ENCODE measurements at regions not wholly inside any gene's neighbourhood (a gene's known extent, or its start where the extent isn't known, plus 50 kb on each side); places are given as distances from the start of the nearest gene placed in this dataset.
"Not testable (repeated sequence)": the region's sequence is repeated elsewhere in the genome, so short reads cannot be mapped to it uniquely, and the experiment has no call there.

DNA sequence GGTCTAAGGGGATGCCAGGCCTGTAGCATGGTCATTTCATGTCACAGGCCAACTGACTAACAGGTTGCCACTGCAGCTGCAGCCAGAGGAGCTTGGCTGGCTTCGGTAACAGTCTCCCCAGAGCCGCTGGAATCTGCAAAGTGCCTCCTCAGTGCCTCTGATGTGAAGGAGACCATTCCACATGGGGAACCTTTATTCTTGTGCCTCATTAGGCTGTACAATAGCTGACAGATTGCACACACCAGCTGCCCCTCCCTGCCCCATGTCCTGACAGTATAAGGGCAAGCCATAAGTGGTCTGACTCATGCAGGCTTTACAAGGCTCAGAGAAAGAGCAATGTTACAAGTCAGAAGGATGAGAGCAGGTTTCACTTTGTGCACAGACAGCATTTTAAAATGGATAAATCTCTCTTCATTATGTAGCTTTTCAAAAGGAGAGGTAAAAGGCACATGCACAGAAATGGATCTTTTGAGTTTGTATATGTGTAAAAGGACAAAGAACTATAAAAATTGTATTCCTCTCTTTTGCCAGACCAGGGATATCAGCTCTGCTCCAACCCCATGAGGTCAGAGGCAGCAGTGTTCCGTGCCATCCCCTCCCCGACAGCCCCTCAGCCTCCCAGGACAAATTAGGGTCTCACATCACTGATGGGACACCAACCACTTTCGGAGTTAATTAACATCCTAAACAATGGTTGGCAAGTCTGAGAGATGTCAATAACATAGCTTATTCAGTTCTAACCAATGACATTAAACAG, 467.8 kb downstream of the TMEM232 start:
- no peak for DNase-seq

- DNase-seq = no peak
Measured at GRCh38 chr5:110262749-110263148, 463.7 kb downstream of the TMEM232 start.

DNA sequence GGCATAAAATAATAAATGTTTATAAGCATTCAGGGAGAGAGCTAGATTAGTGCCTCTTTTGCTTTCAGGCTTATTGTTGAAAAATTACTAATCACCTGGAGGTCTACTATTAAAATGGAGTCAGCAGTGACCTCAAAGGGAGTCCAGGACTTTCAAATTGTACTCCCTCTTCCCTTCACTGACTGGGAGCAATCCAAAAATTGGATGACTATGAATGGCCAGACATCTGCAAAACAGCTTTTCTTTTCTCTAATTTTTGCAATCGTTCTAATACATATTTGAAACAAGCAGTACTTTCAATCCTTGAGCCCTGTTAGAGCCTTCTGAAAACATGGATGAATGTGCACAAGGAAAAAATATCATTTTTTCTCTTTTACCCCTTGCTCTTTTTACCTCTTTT, 461.8 kb downstream of the TMEM232 start:
- DNase-seq = no peak

- DNase-seq = no peak
Measured at GRCh38 chr5:110265162-110265561, 461.3 kb downstream of the TMEM232 start.

DNA sequence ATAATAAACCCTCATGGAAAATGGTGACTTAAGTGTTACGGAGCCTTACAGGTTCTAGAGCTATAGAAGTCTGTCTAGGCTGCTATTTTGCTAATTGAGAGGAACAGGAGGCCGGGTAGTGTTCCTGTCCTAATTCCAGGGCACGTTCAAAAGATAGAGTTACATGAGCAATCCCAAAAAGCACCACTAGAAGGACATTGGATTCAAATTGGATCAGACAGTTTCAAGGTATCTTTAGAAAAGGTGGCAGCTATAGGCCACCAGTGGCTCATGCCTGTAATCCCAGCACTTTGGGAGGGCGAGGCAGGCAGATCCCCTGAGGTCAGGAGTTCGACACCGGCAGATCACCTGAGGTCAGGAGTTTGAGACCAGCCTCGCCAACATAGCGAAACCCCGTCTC, 458.8 kb downstream of the TMEM232 start:
- no peak for DNase-seq

DNA sequence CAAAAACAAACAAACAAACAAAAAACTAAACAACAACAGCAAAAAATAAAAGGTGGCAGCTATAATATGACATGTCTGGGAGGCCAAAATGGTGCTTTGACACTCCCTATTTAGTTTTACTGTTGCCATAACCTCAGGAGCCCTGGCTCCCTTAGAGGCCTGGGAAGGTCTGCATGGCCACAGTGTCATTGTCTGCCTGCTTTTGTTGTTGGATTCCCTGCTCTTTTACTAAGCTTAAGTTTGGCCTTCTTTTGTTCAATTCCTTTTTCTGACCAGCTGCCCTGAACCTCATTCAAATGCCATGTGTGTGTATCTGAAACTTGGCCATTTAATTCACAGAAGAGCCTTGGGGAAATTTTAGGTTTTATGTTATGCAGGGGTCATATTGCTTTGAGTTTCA, 458.2 kb downstream of the TMEM232 start:
- no peak for DNase-seq

DNA sequence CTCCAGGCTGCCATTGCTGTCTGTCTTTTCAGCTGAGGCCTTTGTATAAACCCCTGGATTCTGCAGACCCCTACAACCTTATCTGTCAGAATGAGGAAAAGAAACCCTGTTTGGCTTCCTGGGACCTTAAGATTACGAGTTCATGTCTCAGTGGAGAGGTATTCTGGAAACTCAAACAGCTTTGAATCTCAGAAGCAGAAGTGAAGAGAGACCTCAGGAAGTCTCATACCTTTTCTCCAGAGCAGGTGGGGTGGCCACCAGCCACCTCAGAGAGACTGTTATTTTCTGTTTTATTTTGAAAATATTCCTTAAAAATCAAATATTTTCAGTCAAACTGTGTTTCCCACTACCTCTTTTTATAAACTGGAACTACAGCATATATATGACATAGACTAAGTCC, 457.5 kb downstream of the TMEM232 start:
- no peak for DNase-seq

- no peak for DNase-seq
Measured at GRCh38 chr5:110269478-110270142, 456.9 kb downstream of the TMEM232 start.

DNA sequence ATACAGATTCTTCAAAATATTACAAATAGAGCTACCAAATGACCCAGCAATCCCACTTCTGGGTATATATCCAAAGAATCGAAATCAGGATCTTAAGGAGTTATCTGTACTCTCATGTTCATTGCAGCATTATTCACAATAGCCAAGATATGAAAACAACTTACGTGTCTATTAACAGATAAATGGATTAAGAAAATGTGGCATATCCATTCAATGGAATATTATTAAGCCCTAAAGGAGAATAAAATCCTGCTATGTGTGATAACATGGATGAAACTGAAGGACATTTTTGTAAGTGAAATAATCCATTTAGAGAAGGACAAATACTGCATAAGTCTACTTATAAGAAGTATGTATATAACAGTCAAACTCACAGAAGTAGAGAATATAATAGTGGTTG, 450.6 kb downstream of the TMEM232 start:
- DNase-seq = no peak

- not testable (repeated sequence) for DNase-seq
Measured at GRCh38 chr5:110278449-110278848, 448.0 kb downstream of the TMEM232 start.

DNA sequence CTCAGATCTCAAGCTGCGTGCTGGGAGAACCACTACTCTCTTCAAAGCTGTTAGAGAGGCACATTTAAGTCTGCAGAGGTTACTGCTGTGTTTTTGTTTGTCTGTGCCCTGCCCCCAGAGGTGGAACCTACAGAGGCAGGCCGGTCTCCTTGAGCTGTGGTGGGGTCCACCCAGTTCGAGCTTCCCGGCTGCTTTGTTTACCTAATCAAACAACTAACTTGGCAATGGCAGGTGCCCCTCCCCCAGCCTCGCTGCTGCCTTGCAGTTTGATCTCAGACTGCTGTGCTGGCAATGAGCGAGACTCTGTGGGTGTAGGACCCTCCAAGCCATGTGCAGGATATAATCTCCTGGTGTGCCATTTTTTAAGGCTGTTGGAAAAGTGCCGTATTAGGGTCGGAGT, 442.4 kb downstream of the TMEM232 start:
- not testable (repeated sequence) for DNase-seq

DNA sequence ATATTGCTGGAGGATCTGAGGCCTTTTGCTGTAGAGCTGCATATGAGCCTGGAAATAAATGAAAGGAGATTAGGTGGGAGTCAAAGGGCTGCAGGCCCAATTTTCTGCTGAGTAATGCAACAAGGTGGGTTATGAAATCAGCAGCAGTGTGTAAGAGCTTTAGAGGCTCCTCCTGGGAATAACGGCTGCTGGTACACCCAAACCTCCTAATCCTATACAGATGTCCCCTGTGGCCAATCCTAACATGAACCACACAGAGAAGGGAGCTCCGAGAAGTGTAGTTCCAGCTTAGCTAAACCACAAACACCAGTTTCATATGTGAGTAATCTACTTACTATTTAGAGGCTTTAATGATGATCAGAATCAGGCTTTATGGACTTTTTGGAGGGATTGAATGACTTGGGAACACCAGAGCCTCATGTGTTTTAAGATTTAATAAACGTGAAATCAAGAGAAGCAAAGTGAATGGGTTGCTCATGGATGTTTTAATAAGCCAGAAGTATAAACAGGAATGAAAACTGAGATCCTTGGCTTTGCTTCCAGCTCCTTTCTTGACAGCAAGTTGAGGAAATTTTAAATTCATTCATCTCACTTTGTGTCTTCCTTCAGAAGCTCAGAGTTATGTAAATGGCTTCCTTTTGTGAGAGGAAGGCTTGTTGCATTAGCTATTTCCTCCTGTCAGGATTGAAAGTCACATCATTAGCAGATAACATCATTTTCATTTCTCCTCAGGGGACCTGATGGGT, 437.5 kb downstream of the TMEM232 start:
- no peak for DNase-seq

DNA sequence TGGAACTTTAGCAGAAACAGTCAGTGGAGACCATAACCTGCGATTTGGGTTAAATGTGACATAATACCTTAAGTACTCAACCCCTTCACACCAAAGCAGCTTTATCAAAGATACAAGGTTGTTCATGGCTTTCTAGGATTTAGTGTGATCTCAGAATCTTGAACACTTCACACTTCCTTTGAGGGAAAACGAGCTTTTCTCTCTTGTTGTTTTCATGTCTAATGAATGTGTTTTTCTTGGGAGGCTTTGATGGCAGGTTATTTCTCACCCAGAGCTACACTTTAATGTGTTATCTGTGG, 437.0 kb downstream of the TMEM232 start:
- DNase-seq = no peak

- DNase-seq = no peak
Measured at GRCh38 chr5:110290542-110290941, 435.9 kb downstream of the TMEM232 start.

DNA sequence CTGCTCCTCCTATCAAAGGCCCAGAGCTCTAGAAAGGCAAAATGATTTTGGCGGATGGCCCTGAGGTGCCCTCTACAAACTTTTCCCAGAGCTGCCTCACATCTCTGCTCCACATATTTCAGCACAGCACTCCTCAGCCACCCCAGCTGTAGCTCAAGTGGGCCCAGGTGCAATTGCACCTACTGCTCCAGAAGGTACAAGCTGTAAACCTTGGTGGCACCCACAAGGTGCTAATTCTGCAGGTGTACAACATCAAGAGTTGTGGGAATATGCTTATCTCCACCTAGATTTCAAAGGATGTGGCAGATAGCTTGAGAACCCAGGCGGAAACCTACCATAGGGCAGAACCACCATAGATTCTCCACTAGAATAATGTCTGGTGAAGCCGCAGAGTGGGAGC, 432.2 kb downstream of the TMEM232 start:
- no peak for DNase-seq

- no peak for DNase-seq
Measured at GRCh38 chr5:110297152-110297670, 429.3 kb downstream of the TMEM232 start.

DNA sequence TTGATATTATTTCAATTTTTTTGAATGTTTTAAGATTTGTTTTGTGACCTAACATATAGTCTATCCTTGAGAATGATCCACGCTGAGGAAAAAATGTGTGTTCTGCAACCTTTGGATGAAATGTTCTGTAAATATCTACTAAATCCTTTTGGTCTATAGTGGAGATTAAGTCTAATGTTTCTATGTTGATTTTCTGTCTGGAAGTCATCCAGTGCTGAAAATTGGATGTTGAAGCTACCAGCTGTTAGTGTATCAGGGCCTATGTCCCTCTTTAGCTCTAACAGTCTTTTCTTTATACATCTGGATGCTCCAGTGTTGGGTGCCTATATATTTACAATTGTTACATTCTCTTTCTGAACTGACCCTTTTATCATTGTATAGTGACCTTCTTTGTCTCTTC, 422.3 kb downstream of the TMEM232 start:
- DNase-seq = no peak

DNA sequence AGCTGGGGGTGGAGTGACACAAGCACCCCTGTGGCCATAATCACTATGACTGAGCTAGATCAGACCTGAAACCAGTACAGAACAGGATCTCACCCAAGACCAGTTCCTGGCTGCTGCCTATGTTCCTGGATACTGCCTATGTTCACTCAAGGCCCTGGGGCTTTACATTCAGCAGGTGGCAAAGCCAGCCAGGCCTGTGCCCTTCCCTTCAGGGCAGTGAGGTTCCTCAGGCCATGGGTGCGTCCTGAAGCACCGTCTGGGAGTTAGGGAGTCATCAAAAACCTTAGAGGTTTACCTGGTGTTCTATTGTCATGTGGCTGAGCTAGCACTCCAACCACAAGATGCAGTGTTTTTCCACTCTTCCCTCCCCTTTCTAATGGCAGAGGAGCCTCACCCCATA, 419.8 kb downstream of the TMEM232 start:
- DNase-seq = no peak

DNA sequence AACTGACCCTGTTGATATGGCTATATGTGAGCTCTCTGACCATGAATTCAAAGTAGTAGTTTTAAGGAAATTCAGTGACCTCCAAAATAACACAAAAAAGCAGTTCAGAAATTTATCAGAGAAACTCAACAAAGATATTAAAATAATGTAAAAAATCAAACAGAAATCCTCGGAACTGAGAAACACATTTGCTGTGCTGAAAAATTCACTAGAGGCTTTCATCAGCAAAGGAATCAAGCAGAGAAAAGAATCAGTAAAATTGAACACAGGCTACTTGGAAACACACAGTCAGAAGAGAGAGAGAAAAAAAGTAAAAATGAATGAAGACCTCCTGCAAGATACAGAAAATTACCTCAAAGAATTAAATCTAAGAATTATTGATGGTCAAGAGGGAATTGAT, 417.2 kb downstream of the TMEM232 start:
- DNase-seq = no peak

DNA sequence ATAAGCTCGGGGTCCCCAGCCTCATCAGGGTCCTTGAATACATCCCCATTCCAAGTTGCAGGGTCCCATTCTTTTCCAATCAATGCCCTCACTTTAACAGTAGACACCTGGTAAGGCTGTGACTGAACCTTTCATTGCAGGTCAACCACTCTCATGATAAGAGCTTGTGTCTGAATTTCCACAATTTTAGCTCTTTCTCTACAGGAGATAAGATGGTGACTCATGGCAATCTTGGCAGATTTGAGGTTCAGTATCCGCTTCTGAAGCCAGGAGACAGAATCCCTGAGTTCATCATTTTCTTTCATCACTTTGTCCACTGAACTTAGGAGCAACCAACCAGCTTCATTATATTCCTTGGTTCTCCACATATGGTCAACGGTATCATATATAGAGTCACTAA, 409.9 kb downstream of the TMEM232 start:
- not testable (repeated sequence) for DNase-seq

- no peak for DNase-seq
Measured at GRCh38 chr5:110321117-110321516, 405.4 kb downstream of the TMEM232 start.

DNA sequence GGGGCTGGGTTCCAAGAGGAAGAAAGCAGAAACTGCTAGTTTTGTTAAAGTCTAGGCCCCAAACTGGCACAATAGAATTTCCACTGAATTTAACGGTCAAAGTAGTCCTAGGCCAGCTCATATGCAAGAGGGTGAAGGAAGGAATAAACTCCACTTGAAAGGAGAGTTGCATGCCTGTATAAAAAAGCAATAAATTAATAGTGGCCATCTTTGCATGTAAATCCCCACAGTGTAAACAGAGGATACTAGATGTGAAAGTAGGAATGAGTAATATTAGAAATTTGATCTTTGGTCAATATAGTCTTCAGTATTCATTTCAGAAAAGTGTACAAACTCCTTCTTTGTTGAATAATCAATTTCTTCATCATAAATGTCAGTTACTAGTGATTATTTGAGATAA, 403.1 kb downstream of the TMEM232 start:
- DNase-seq = no peak

GRCh38 chr5:110323832-110324231, 402.6 kb downstream of the TMEM232 start:
- no peak for DNase-seq

- DNase-seq = no peak
Measured at GRCh38 chr5:110324876-110325275, 401.6 kb downstream of the TMEM232 start.
